HepG2 (cell line): ENCODE measurements at regions not wholly inside any gene's neighbourhood (a gene's known extent, or its start where the extent isn't known, plus 50 kb on each side); places are given as distances from the start of the nearest gene placed in this dataset.

Source experiments
- ARID2 ChIP-seq: sonication (generic); formaldehyde crosslinking; IDR thresholded peaks from 2 replicates; pipeline ENCODE4 v1.8.1; 2022; ENCODE audit warnings: mild to moderate bottlenecking, missing genetic modification reagents, borderline replicate concordance
- BCL3 ChIP-seq: sonication (generic); formaldehyde crosslinking; IDR thresholded peaks from 2 replicates; pipeline ENCODE4 v1.5.1; 2020; ENCODE audit warnings: mild to moderate bottlenecking, missing genetic modification reagents, moderate library complexity
- CENPT ChIP-seq: sonication (generic); formaldehyde crosslinking; IDR thresholded peaks from 2 replicates; pipeline ENCODE4 v1.8.0; 2022; ENCODE audit warnings: low read depth, mild to moderate bottlenecking, moderate library complexity, missing genetic modification reagents
- GRHL1 ChIP-seq: sonication (generic); formaldehyde crosslinking; conservative IDR thresholded peaks from 2 replicates; pipeline ENCODE4 v1.8.0; 2022; ENCODE audit warnings: missing genetic modification reagents
- GTF2F1 ChIP-seq: fragments of 150-350 bp; IDR thresholded peaks from 2 replicates; pipeline ENCODE4 v1.6.1; 2014; ENCODE audit warnings: low read length
- HMG20A ChIP-seq: IDR thresholded peaks from 2 replicates; pipeline ENCODE4 v1.6.1; 2016; ENCODE audit warnings: borderline replicate concordance
- HOXA3 ChIP-seq: sonication (generic); formaldehyde crosslinking; IDR thresholded peaks from 2 replicates; pipeline ENCODE4 v1.5.0; 2020; ENCODE audit warnings: missing genetic modification reagents
- KLF12 ChIP-seq: sonication (generic); formaldehyde crosslinking; IDR thresholded peaks from 2 replicates; pipeline ENCODE4 v1.4.0; 2020; ENCODE audit warnings: missing genetic modification reagents, borderline replicate concordance
- KLF16 ChIP-seq, 2 experiments: sonication (generic) in 1 of 2; formaldehyde crosslinking in 1 of 2; IDR thresholded peaks; 2 replicates each; pipeline versions ENCODE4 v1.6.1 to v1.8.0; 2016 to 2023; ENCODE audit warnings: missing genetic modification reagents in 2 of 2, missing compliant biosample characterization in 1 of 2
- MEIS2 ChIP-seq: sonication (generic); formaldehyde crosslinking; IDR thresholded peaks from 2 replicates; pipeline ENCODE4 v1.9.0; 2021; ENCODE audit warnings: mild to moderate bottlenecking, missing genetic modification reagents
- MXD1 ChIP-seq: sonication (generic); formaldehyde crosslinking; IDR thresholded peaks from 2 replicates; pipeline ENCODE4 v1.4.0; 2020; ENCODE audit warnings: mild to moderate bottlenecking, missing genetic modification reagents
- MXI1 ChIP-seq: IDR thresholded peaks from 3 replicates; pipeline ENCODE4 v1.6.1; 2012; ENCODE audit warnings: low read depth, low read length, inconsistent platforms, borderline replicate concordance
- NFIC ChIP-seq: IDR thresholded peaks from 2 replicates; pipeline ENCODE4 v1.6.1; 2012; ENCODE audit warnings: mild to moderate bottlenecking, low read length, inconsistent platforms
- NR1H2 ChIP-seq: sonication (generic); formaldehyde crosslinking; IDR thresholded peaks from 2 replicates; pipeline ENCODE4 v1.8.1; 2022; ENCODE audit warnings: low read depth, missing genetic modification reagents, borderline replicate concordance
- SALL1 ChIP-seq: sonication (generic); formaldehyde crosslinking; IDR thresholded peaks from 2 replicates; pipeline ENCODE4 v1.8.0; 2022; ENCODE audit warnings: mild to moderate bottlenecking, missing genetic modification reagents
- SAP130 ChIP-seq: IDR thresholded peaks from 2 replicates; pipeline ENCODE4 v1.6.1; 2016; ENCODE audit warnings: low read depth
- SIX4 ChIP-seq: sonication (generic); formaldehyde crosslinking; IDR thresholded peaks from 2 replicates; pipeline ENCODE4 v1.4.0; 2020; ENCODE audit warnings: missing genetic modification reagents
- TCF7 ChIP-seq: sonication (generic); IDR thresholded peaks from 2 replicates; pipeline ENCODE4 v1.6.1; 2016; ENCODE audit warnings: antibody characterized with exemption, low read depth
- ZBTB2 ChIP-seq: sonication (generic); formaldehyde crosslinking; IDR thresholded peaks from 2 replicates; pipeline ENCODE4 v1.8.0; 2022; ENCODE audit warnings: low read depth, missing genetic modification reagents
- ZBTB42 ChIP-seq: sonication (generic); formaldehyde crosslinking; IDR thresholded peaks from 2 replicates; pipeline ENCODE4 v1.5.0; 2020; ENCODE audit warnings: mild to moderate bottlenecking, missing genetic modification reagents
- ZNF230 ChIP-seq: sonication (generic); formaldehyde crosslinking; IDR thresholded peaks from 2 replicates; pipeline ENCODE4 v1.4.0; 2020; ENCODE audit warnings: mild to moderate bottlenecking, missing genetic modification reagents
- ZNF691 ChIP-seq: sonication (generic); formaldehyde crosslinking; IDR thresholded peaks from 2 replicates; pipeline ENCODE4 v1.4.0; 2020; ENCODE audit warnings: missing genetic modification reagents, low read depth, mild to moderate bottlenecking, borderline replicate concordance
- ZNF761 ChIP-seq: sonication (generic); formaldehyde crosslinking; conservative IDR thresholded peaks from 2 replicates; pipeline ENCODE4 v1.4.0; 2020; ENCODE audit warnings: mild to moderate bottlenecking, missing genetic modification reagents
- ZSCAN31 ChIP-seq: sonication (generic); formaldehyde crosslinking; IDR thresholded peaks from 2 replicates; pipeline ENCODE4 v1.5.0; 2020; ENCODE audit warnings: low read depth, mild to moderate bottlenecking, missing genetic modification reagents

GRCh38 chr14:54135804-54136280 is 179.2 kb upstream of the BMP4 start (continued):
- peak; percentile 88 for TF ChIP-seq SIX4 (CRISPR knock-in tag)
- peak; percentile 99 for TF ChIP-seq SALL1 (CRISPR knock-in tag)
- no peak for TF ChIP-seq ZNF230 (CRISPR knock-in tag)
- peak; percentile 86 for TF ChIP-seq TCF7
- TF ChIP-seq HMG20A (CRISPR knock-in tag), result peak; percentile 95; the same call in 1 of the 2 replicates
- TF ChIP-seq CENPT, result no peak
- TF ChIP-seq ZBTB2 (CRISPR knock-in tag), result no peak
- no peak for TF ChIP-seq GTF2F1
- TF ChIP-seq MEIS2 (CRISPR knock-in tag), result peak; percentile 25; the same call in 1 of the 2 replicates
- TF ChIP-seq SAP130 (CRISPR knock-in tag), result peak; percentile 55
- TF ChIP-seq ARID2 (CRISPR knock-in tag), result no peak
- peak; percentile 84 for TF ChIP-seq HOXA3 (CRISPR knock-in tag)
- no peak for TF ChIP-seq BCL3 (CRISPR knock-in tag)
- TF ChIP-seq KLF16 (CRISPR knock-in tag; IDR thresholded peaks at IDR 0.05), result peak in 1 of 2 experiments; percentile 73; a peak in 1 of 4 replicates
- peak; percentile 65; the same call in 1 of the 2 replicates for TF ChIP-seq ZNF691 (CRISPR knock-in tag)
- 0 out of 2 replicates have a peak, but pooled peaks have one; percentile 58 for TF ChIP-seq ZNF761 (CRISPR knock-in tag)
- TF ChIP-seq MXI1, result no peak
- TF ChIP-seq NFIC, result peak; percentile 75
- TF ChIP-seq ZSCAN31 (CRISPR knock-in tag), result peak; percentile 53; the same call in 1 of the 2 replicates
- no peak for TF ChIP-seq GRHL1 (CRISPR knock-in tag)
- TF ChIP-seq MXD1, result no peak
- no peak; the same call in 1 of the 2 replicates for TF ChIP-seq ZBTB42 (CRISPR knock-in tag)
- TF ChIP-seq KLF12, result no peak
- TF ChIP-seq NR1H2 (CRISPR knock-in tag), result no peak
